Ovary (tissue), 7 donors: ENCODE measurements at regions not wholly inside any gene's neighbourhood (a gene's known extent, or its start where the extent isn't known, plus 50 kb on each side); places are given as distances from the start of the nearest gene placed in this dataset.

Experiments used
- DNase-seq, 5 donors: peaks; one replicate each; pipeline ENCODE4 v3.0.0-alpha.2; 2019 to 2020
- H3K27ac ChIP-seq, 2 donors: fragments of 200-600 bp; one replicate each; pipeline versions ENCODE4 v1.5.1 to v1.8.0; 2019 to 2022
- H3K27me3 ChIP-seq: fragments of 200-600 bp; one replicate; pipeline ENCODE4 v1.8.0; 2022
- H3K36me3 ChIP-seq: fragments of 200-600 bp; sonication (generic); one replicate; pipeline ENCODE4 v1.5.1; 2019
- H3K4me1 ChIP-seq: one replicate; pipeline ENCODE4 v1.8.1; 2013; ENCODE audit warnings: mild to moderate bottlenecking, moderate library complexity; ENCODE audit not compliant: insufficient read depth
- H3K4me3 ChIP-seq: fragments of 200-600 bp; sonication (generic); one replicate; pipeline ENCODE4 v1.5.1; 2017
- H3K9me3 ChIP-seq, 2 donors: fragments of 200-600 bp in 1 of 2; sonication (generic) in 1 of 2; one replicate each; pipeline versions ENCODE4 v1.5.1 to v1.8.1; 2013 to 2019; ENCODE audit warnings: mild to moderate bottlenecking in 1 of 2, moderate library complexity in 1 of 2
- CTCF ChIP-seq, 3 donors: fragments of 450-650 bp in 2 of 3; fragments of 200-600 bp in 1 of 3; IDR thresholded peaks; one replicate each; pipeline versions ENCODE4 v1.5.1 to v1.8.0; 2016 to 2022; ENCODE audit warnings: antibody characterized with exemption in 3 of 3, mild to moderate bottlenecking in 1 of 3
- EP300 ChIP-seq: sonication (generic); formaldehyde crosslinking; IDR thresholded peaks from one replicate; pipeline ENCODE4 v1.6.1; 2017; ENCODE audit warnings: antibody characterized with exemption
- POLR2A ChIP-seq: fragments of 450-650 bp; IDR thresholded peaks from one replicate; pipeline ENCODE4 v1.6.1; 2017; ENCODE audit warnings: antibody characterized with exemption, mild to moderate bottlenecking, moderate library complexity
- WGBS, 3 donors: extraction: QIAGEN DNeasy Blood & Tissue Kit in 1 of 3; methylation state at CpG; one replicate each; pipeline versions ENCODE4 v1.1.5 to v1.1.7; 2013 to 2017; 5-methylcytosine and 5-hydroxymethylcytosine counted together
- intact Hi-C, 4 donors: fragments of 100-400 bp; cut with DNase I; formaldehyde crosslinking; loops; one replicate each; pipeline versions ENCODE4 v1.11.0 to v1.15.1; 2022 to 2023
- donor health status: DM: no; HTN: no; CAD: no; lungs with moderate emphysema.
- donor health status: DM: no; HTN: no; CAD: no.
- donor health status: Bipolar disorder and iron deficiency.
- donor health status: DM: no; HTN: no; CAD: no.
- donor health status: DM: yes; HTN: yes; CAD: no.

GRCh38 chr15:93803421-93804152 is 427.8 kb upstream of the MCTP2 start:
- H3K27ac ChIP-seq = no peak overlapping the region
- no peak for DNase-seq
- intact Hi-C loops = no loop called here

GRCh38 chr15:93801206-93801605 is 430.2 kb upstream of the MCTP2 start:
- DNase-seq = no peak
- H3K4me1 ChIP-seq = no peaks in the 10 kb centered on the region
- no peaks in the 10 kb centered on the region for H3K9me3 ChIP-seq
- no peak overlapping the region for H3K27ac ChIP-seq
- no peaks in the 10 kb centered on the region for H3K27me3 ChIP-seq
- no peak overlapping the region for H3K4me3 ChIP-seq
- TF ChIP-seq EP300 (no peak), POLR2A (no peak), CTCF (IDR thresholded peaks at IDR 0.05) (no peak)
- intact Hi-C loops = no loop called here
- H3K36me3 ChIP-seq = no peaks in the 10 kb centered on the region

More at GRCh38 chr15:93803421-93804152, 427.8 kb upstream of the MCTP2 start:
- H3K4me1 ChIP-seq = no peaks in the 10 kb centered on the region
- no peaks in the 10 kb centered on the region for H3K36me3 ChIP-seq
- TF ChIP-seq EP300 = no peak
- TF ChIP-seq CTCF (IDR thresholded peaks at IDR 0.05) = no peak
- TF ChIP-seq POLR2A = no peak
- no peaks in the 10 kb centered on the region for H3K27me3 ChIP-seq
- 85 to 91% (median 90%) methylated on average over 31 of the region's 31 CpGs for WGBS, 3 donors
- H3K4me3 ChIP-seq = no peak overlapping the region
- H3K9me3 ChIP-seq = no peaks in the 10 kb centered on the region

- H3K36me3 ChIP-seq = no peaks in the 10 kb centered on the region
- intact Hi-C loops = no loop called here
- no peak overlapping the region for H3K4me3 ChIP-seq
- TF ChIP-seq CTCF (IDR thresholded peaks at IDR 0.05) = no peak
- TF ChIP-seq EP300 = no peak
- TF ChIP-seq POLR2A = no peak
- no peaks in the 10 kb centered on the region for H3K9me3 ChIP-seq
- no peak overlapping the region for H3K27ac ChIP-seq
- H3K27me3 ChIP-seq = no peaks in the 10 kb centered on the region
- no peaks in the 10 kb centered on the region for H3K4me1 ChIP-seq
- WGBS, 3 donors = 92 to 96% (median 94%) methylated on average over 2 of the region's 2 CpGs
- no peak for DNase-seq
Observed at GRCh38 chr15:93800805-93801204, 430.6 kb upstream of the MCTP2 start.

GRCh38 chr15:93789441-93789840 is 441.9 kb upstream of the MCTP2 start:
- Histone ChIP-seq H3K27ac (no peak overlapping the region), H3K27me3 (no peaks in the 10 kb centered on the region), H3K9me3 (no peaks in the 10 kb centered on the region), H3K4me3 (no peak overlapping the region), H3K4me1 (peaks cover 2% of the 10 kb centered on the region), H3K36me3 (no peaks in the 10 kb centered on the region)
- no peak for TF ChIP-seq EP300
- no peak for TF ChIP-seq CTCF (IDR thresholded peaks at IDR 0.05)
- no peak for TF ChIP-seq POLR2A
- intact Hi-C loops = no loop called here
- no peak for DNase-seq
- 38 to 57% (median 50%) methylated on average over 2 of the region's 2 CpGs for WGBS, 3 donors
